Fibroblast of lung (primary cell): ENCODE measurements at regions not wholly inside any gene's neighbourhood (a gene's known extent, or its start where the extent isn't known, plus 50 kb on each side); places are given as distances from the start of the nearest gene placed in this dataset.

Source experiments
- DNase-seq, 2 donors: peaks; one replicate each; pipeline versions ENCODE4 v3.0.0 to v3.0.0-alpha.2; 2010; ENCODE audit warnings: low read depth in 2 of 2
- H2AFZ ChIP-seq: 2 replicates; pipeline ENCODE4 v1.5.1; 2012; ENCODE audit warnings: low read length, control low read depth, inconsistent platforms
- H3K27ac ChIP-seq: 2 replicates; pipeline ENCODE4 v1.5.1; 2011; ENCODE audit warnings: low read length, control low read depth; ENCODE audit not compliant: insufficient read depth
- H3K27me3 ChIP-seq: 2 replicates; pipeline ENCODE4 v1.5.1; 2011; ENCODE audit warnings: mild to moderate bottlenecking, low read length; ENCODE audit not compliant: control insufficient read depth, insufficient read depth
- H3K36me3 ChIP-seq: 2 replicates; pipeline ENCODE4 v1.5.1; 2011; ENCODE audit warnings: low read length; ENCODE audit not compliant: control insufficient read depth, insufficient read depth
- H3K4me1 ChIP-seq: 2 replicates; pipeline ENCODE4 v1.5.1; 2011; ENCODE audit warnings: low read length; ENCODE audit not compliant: control insufficient read depth, insufficient read depth; ENCODE audit errors: extremely low read depth
- H3K4me2 ChIP-seq: 2 replicates; pipeline ENCODE4 v1.5.1; 2011; ENCODE audit warnings: low read length, control low read depth; ENCODE audit not compliant: insufficient read depth; ENCODE audit errors: extremely low read depth
- H3K4me3 ChIP-seq, 4 experiments: fragments of 200-600 bp in 1 of 4; sonication (generic) in 1 of 4; replicated peaks in 1 of 4; 2 replicates each; pipeline ENCODE4 v1.5.1; 2011 to 2016; ENCODE audit warnings: low read length in 4 of 4, low read depth in 3 of 4, mild to moderate bottlenecking in 3 of 4, control low read depth in 2 of 4, inconsistent platforms in 1 of 4, mixed read lengths in 1 of 4; ENCODE audit not compliant: insufficient read depth in 1 of 4; ENCODE audit errors: control extremely low read depth in 1 of 4
- H3K79me2 ChIP-seq: 2 replicates; pipeline ENCODE4 v1.5.1; 2012; ENCODE audit warnings: mild to moderate bottlenecking, low read length, inconsistent platforms; ENCODE audit not compliant: control insufficient read depth, insufficient read depth
- H3K9ac ChIP-seq: 2 replicates; pipeline ENCODE4 v1.5.1; 2011; ENCODE audit warnings: mild to moderate bottlenecking, low read length, control low read depth; ENCODE audit not compliant: insufficient read depth
- H3K9me3 ChIP-seq: 2 replicates; pipeline ENCODE4 v1.5.1; 2012; ENCODE audit warnings: low read depth, low read length; ENCODE audit not compliant: control insufficient read depth, insufficient read depth
- H4K20me1 ChIP-seq: 2 replicates; pipeline ENCODE4 v1.5.1; 2011; ENCODE audit warnings: low read length; ENCODE audit not compliant: control insufficient read depth, insufficient read depth; ENCODE audit errors: extremely low read depth
- EZH2 ChIP-seq: IDR thresholded peaks from 2 replicates; pipeline ENCODE4 v1.5.1; 2012; ENCODE audit warnings: low read length, control low read depth, mild to moderate bottlenecking; ENCODE audit errors: missing control alignments
- TF ChIP-seq, protein P1 (sequence below), 2 donors: IDR thresholded peaks in 1 of 2; conservative IDR thresholded peaks in 1 of 2; 1 replicate in 1 of 2; 2 replicates in 1 of 2; pipeline ENCODE4 v1.5.1; 2011 to 2012; ENCODE audit warnings: low read length in 2 of 2, control low read depth in 1 of 2, inconsistent platforms in 1 of 2, low read depth in 1 of 2, mild to moderate bottlenecking in 1 of 2

- H3K4me3 ChIP-seq = no peak overlapping the region
- H3K9me3 ChIP-seq = no peaks in the 10 kb centered on the region
- H3K9ac ChIP-seq = no peak overlapping the region
- DNase-seq = peak; percentile 75 to 92
- H3K4me1 ChIP-seq = peaks cover 5% of the 10 kb centered on the region
- H3K27me3 ChIP-seq = peaks cover 2% of the 10 kb centered on the region
- no peaks in the 10 kb centered on the region for H3K79me2 ChIP-seq
- H3K27ac ChIP-seq = no peak overlapping the region
- no peaks in the 10 kb centered on the region for H4K20me1 ChIP-seq
- TF ChIP-seq, protein P1, sequence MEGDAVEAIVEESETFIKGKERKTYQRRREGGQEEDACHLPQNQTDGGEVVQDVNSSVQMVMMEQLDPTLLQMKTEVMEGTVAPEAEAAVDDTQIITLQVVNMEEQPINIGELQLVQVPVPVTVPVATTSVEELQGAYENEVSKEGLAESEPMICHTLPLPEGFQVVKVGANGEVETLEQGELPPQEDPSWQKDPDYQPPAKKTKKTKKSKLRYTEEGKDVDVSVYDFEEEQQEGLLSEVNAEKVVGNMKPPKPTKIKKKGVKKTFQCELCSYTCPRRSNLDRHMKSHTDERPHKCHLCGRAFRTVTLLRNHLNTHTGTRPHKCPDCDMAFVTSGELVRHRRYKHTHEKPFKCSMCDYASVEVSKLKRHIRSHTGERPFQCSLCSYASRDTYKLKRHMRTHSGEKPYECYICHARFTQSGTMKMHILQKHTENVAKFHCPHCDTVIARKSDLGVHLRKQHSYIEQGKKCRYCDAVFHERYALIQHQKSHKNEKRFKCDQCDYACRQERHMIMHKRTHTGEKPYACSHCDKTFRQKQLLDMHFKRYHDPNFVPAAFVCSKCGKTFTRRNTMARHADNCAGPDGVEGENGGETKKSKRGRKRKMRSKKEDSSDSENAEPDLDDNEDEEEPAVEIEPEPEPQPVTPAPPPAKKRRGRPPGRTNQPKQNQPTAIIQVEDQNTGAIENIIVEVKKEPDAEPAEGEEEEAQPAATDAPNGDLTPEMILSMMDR (conservative IDR thresholded peaks at IDR 0.05 in 1 of 2, IDR thresholded peaks at IDR 0.05 in 1 of 2; ENCODE audit: low read depth in 1 of 2, low read length in 2 of 2) = no peak
- no peak for TF ChIP-seq EZH2
- no peaks in the 10 kb centered on the region for H3K36me3 ChIP-seq
- H2AFZ ChIP-seq = no peak overlapping the region
- no peak overlapping the region for H3K4me2 ChIP-seq
Measured at GRCh38 chr3:72185549-72186399, 400.8 kb upstream of the PROK2 start.

GRCh38 chr3:72183489-72183888 lies 398.5 kb upstream of the PROK2 start:
- no peak for DNase-seq
- no peak overlapping the region for H3K9ac ChIP-seq
- TF ChIP-seq, protein P1 (conservative IDR thresholded peaks at IDR 0.05 in 1 of 2, IDR thresholded peaks at IDR 0.05 in 1 of 2; ENCODE audit: low read depth in 1 of 2, low read length in 2 of 2) = no peak
- TF ChIP-seq EZH2 = no peak
- H3K36me3 ChIP-seq = no peaks in the 10 kb centered on the region
- H3K4me3 ChIP-seq = no peak overlapping the region
- no peak overlapping the region for H2AFZ ChIP-seq
- H4K20me1 ChIP-seq = no peaks in the 10 kb centered on the region
- H3K4me1 ChIP-seq = peaks cover 5% of the 10 kb centered on the region
- no peak overlapping the region for H3K4me2 ChIP-seq
- peaks cover 2% of the 10 kb centered on the region for H3K27me3 ChIP-seq
- H3K27ac ChIP-seq = no peak overlapping the region
- no peaks in the 10 kb centered on the region for H3K9me3 ChIP-seq
- no peaks in the 10 kb centered on the region for H3K79me2 ChIP-seq

DNA sequence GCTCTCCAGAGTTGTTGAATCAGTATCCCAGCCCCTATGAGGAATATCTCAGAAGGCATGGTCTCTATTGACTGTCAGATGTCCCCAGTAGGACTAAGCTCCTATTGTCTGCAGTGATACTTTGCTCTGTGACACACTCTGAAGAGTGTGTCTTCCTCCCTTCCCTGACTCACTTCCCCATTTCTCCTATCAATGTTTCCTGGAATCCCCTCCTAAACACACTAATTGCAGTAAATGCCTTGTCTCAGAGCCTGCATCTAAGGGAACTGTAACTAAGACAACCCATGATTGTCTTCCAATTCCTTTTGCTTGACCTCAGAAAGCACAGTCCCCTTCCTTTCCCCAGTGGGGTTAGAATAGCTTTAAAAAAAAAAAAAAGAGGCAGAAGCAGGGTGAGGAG lies 397.3 kb upstream of the PROK2 start:
- no peaks in the 10 kb centered on the region for H3K79me2 ChIP-seq
- no peaks in the 10 kb centered on the region for H4K20me1 ChIP-seq
- no peak for DNase-seq
- H3K27me3 ChIP-seq = peaks cover 2% of the 10 kb centered on the region
- H2AFZ ChIP-seq = no peak overlapping the region
- H3K4me1 ChIP-seq = peaks cover 5% of the 10 kb centered on the region
- H3K9me3 ChIP-seq = no peaks in the 10 kb centered on the region
- TF ChIP-seq, protein P1 (conservative IDR thresholded peaks at IDR 0.05 in 1 of 2, IDR thresholded peaks at IDR 0.05 in 1 of 2; ENCODE audit: low read depth in 1 of 2, low read length in 2 of 2) = no peak
- no peak for TF ChIP-seq EZH2
- no peaks in the 10 kb centered on the region for H3K36me3 ChIP-seq
- no peak overlapping the region for H3K4me2 ChIP-seq
- no peak overlapping the region for H3K4me3 ChIP-seq
- no peak overlapping the region for H3K9ac ChIP-seq
- no peak overlapping the region for H3K27ac ChIP-seq
